ENCODE measurements at regions not wholly inside any gene's neighbourhood (a gene's known extent, or its start where the extent isn't known, plus 50 kb on each side); places are given as distances from the start of the nearest gene placed in this dataset.

- TF ChIP-seq CTCF (IDR thresholded peaks at IDR 0.05; ENCODE audit: extremely low read depth in 1 of 2, insufficient read depth in 1 of 2, low read depth in 1 of 2, low read length in 2 of 2) (no peak), EZH2 (IDR thresholded peaks at IDR 0.05; ENCODE audit: borderline replicate concordance, low read depth, low read length, severe bottlenecking) (no peak)
Observed at GRCh38 chr7:115357703-115357999, 435.8 kb downstream of the MDFIC start.

Measured in endothelial cell of umbilical vein (primary cell).